ENCODE measurements at regions not wholly inside any gene's neighbourhood (a gene's known extent, or its start where the extent isn't known, plus 50 kb on each side); places are given as distances from the start of the nearest gene placed in this dataset.
A peak's percentile ranks its signal among the peaks of the same experiment; 100 is the strongest.

DNA sequence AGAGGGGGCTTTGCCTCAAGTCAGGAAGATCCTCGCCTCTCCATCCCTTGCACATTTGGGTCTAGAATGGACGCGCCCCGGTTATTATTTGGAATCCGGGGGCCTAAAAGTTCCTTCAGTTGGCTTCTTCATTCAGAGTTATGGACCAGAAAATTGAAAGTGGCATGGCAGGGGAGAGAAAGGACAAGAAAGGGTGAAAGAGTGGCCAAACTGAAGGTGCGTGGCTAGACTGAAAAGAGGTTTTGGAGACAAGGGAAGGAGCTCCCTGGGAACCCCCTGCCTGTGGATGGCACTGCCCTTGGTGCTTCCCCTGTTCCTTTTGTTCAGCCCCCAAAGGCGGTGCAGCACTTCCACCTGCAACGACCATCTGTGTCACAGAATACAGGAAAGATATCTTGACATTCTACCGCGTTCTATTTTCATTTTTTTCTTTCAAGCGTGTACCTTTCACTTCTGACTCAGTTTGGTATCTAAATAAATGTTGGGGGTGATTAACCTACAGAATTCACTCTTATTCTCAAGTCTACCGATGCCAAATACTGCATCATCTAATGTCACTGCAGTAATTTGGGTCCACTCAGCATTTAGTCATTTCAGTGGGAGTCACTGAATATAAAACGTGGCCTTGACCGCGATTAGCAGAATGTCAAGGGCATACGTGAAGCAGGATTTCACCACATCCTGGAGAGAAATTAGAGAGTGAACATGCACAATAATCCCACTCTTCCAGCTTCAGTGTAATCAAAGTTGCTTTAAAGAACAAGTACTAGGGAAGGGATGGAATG is 88.1 kb upstream of the ARHGAP32 start:
- no peaks in the 10 kb centered on the region for H3K36me3 ChIP-seq (ENCODE audit: control insufficient read depth in 1 of 2, insufficient read depth in 2 of 2, low read length in 2 of 2)
- H3K4me3 ChIP-seq (ENCODE audit: low read depth in 1 of 2, low read length in 2 of 2): peak overlapping the region; percentile 73 to 76
- peaks cover 47 to 64% of the 10 kb centered on the region in 2 donors for H3K4me1 ChIP-seq (ENCODE audit: control insufficient read depth in 1 of 2, insufficient read depth in 2 of 2, low read length in 2 of 2)
- H3K9me3 ChIP-seq (ENCODE audit: control insufficient read depth in 1 of 2, low read length in 2 of 2): no peaks in the 10 kb centered on the region
- no peak overlapping the region for H3K27ac ChIP-seq (ENCODE audit: low read depth, low read length)
- H3K27me3 ChIP-seq (ENCODE audit: control insufficient read depth in 1 of 2, insufficient read depth in 2 of 2, low read length in 2 of 2): no peaks in the 10 kb centered on the region
- peak overlapping the region; percentile 55 to 60 for H3K9ac ChIP-seq (ENCODE audit: low read depth in 1 of 2, low read length in 2 of 2)

DNA sequence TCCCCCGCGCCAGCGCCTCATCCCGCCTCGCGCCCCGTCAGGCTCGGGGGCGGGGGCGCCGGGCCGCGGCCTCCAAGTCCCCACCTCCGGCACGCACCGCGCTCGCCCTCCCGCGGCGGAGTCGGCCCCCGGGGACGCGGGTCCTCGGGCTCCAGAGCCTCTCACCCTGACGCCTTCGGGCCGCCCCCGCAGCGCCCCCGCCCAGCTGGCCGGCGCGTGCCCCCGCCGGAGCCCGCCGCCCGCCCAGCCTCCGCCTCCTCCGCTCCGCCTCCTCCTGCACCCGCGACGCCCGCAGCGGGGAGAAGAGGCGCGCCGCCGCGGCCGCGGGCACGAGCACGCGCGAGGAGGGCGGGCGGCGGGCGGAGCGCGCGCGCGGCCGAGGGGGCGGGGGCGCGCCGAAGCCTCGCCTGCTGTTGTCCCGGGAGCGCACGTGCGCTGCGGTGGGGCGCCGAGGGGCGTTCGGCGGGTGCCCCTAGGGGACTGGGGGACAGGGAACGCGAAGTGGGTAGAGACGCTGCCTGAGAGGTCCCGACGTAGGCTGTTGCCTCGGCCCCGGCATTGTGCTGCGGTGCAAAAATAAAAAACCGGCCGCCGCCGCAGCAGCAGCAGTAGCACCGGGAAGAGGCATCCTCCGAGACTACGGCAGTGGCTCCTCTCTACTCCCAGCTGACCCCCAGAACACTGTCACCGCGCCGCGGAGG is 87.4 kb upstream of the ARHGAP32 start:
- H3K27ac ChIP-seq (ENCODE audit: low read depth, low read length): no peak overlapping the region
- H3K9ac ChIP-seq (ENCODE audit: low read depth in 1 of 2, low read length in 2 of 2): peak overlapping the region; percentile 55 to 60
- H3K27me3 ChIP-seq (ENCODE audit: control insufficient read depth in 1 of 2, insufficient read depth in 2 of 2, low read length in 2 of 2): no peaks in the 10 kb centered on the region
- peak overlapping the region; percentile 73 to 76 for H3K4me3 ChIP-seq (ENCODE audit: low read depth in 1 of 2, low read length in 2 of 2)
- peaks cover 44 to 66% of the 10 kb centered on the region in 2 donors for H3K4me1 ChIP-seq (ENCODE audit: control insufficient read depth in 1 of 2, insufficient read depth in 2 of 2, low read length in 2 of 2)
- H3K9me3 ChIP-seq (ENCODE audit: control insufficient read depth in 1 of 2, low read length in 2 of 2): no peaks in the 10 kb centered on the region
- no peaks in the 10 kb centered on the region for H3K36me3 ChIP-seq (ENCODE audit: control insufficient read depth in 1 of 2, insufficient read depth in 2 of 2, low read length in 2 of 2)

DNA sequence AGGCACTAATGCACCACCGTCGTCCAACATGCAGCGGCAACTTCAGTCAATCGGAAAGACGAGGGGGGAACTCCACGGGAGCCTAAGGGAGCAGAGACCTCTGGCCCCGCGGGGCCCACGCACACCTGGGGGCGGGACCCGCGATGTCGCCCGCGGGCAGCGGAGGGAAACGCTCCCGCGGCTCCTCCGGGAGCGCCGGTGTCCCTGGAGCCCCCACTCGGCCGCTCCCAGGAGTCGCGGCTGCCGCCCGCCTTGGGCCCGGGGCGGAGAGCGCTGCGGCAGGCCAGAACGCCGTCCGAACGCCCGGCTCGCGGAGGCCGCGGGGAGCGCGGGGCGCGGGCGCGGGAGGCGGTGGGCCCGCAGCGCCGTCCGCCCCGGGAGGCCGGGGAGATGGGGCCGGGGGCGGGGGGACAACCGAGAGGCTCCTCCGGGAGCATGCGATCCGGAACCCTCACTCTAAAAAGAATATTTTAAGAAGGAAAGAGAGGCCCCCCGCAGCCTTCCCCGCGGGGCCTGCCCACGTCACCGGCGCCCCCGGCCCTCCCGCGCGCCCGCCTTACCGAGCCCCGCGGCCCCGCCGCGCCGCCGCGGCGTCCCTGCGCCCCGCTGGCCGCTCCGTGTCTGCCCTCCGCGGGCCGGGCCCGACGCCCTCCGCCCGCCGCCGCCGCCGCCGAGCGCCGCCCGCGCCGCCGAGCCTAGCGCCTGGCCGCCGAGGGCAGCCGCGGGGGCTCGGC is 86.6 kb upstream of the ARHGAP32 start:
- no peak overlapping the region for H3K27ac ChIP-seq (ENCODE audit: low read depth, low read length)
- H3K36me3 ChIP-seq (ENCODE audit: control insufficient read depth in 1 of 2, insufficient read depth in 2 of 2, low read length in 2 of 2): no peaks in the 10 kb centered on the region
- H3K4me3 ChIP-seq (ENCODE audit: low read depth in 1 of 2, low read length in 2 of 2): peak overlapping the region; percentile 70 to 75
- H3K9ac ChIP-seq (ENCODE audit: low read depth in 1 of 2, low read length in 2 of 2): peak overlapping the region; percentile 65
- peaks cover 44 to 70% of the 10 kb centered on the region in 2 donors for H3K4me1 ChIP-seq (ENCODE audit: control insufficient read depth in 1 of 2, insufficient read depth in 2 of 2, low read length in 2 of 2)
- H3K27me3 ChIP-seq (ENCODE audit: control insufficient read depth in 1 of 2, insufficient read depth in 2 of 2, low read length in 2 of 2): no peaks in the 10 kb centered on the region
- H3K9me3 ChIP-seq (ENCODE audit: control insufficient read depth in 1 of 2, low read length in 2 of 2): no peaks in the 10 kb centered on the region

DNA sequence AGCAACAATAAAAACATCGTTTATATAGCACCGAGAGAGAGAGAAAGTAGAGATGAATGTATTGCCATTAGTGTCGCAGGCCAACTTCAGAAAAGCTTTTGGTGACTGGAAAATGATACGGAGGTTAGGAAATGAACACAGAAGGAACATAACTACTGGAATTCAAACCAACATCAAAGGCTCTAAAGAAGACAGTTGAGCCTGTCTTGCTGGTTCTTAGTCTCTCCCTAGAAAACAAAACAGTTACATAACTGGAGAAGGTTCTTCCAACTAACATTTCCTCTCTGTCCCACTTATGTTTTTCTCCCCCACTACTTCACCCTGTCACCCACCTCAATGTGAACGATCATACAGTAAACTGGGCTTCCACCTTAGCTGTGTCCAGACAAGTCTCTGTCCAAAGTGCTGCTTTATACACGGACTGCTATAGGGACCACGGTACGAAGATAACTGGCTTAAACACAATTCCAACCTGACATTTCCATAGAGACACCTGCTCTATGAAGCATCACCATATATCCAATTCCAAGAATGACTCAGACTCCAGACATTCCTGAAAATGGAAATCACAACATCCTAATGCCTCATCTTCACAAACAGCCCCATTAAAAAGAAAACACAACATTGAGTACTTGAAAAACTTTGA is 85.2 kb upstream of the ARHGAP32 start:
- Histone ChIP-seq H3K9ac (ENCODE audit: low read depth in 1 of 2, low read length in 2 of 2) (no peak overlapping the region), H3K4me3 (ENCODE audit: low read depth in 1 of 2, low read length in 2 of 2) (peak overlapping the region; percentile 13 to 75), H3K27ac (ENCODE audit: low read depth, low read length) (no peak overlapping the region), H3K9me3 (ENCODE audit: control insufficient read depth in 1 of 2, low read length in 2 of 2) (no peaks in the 10 kb centered on the region), H3K4me1 (ENCODE audit: control insufficient read depth in 1 of 2, insufficient read depth in 2 of 2, low read length in 2 of 2) (peaks cover 37 to 63% of the 10 kb centered on the region in 2 donors), H3K27me3 (ENCODE audit: control insufficient read depth in 1 of 2, insufficient read depth in 2 of 2, low read length in 2 of 2) (no peaks in the 10 kb centered on the region), H3K36me3 (ENCODE audit: control insufficient read depth in 1 of 2, insufficient read depth in 2 of 2, low read length in 2 of 2) (no peaks in the 10 kb centered on the region)

DNA sequence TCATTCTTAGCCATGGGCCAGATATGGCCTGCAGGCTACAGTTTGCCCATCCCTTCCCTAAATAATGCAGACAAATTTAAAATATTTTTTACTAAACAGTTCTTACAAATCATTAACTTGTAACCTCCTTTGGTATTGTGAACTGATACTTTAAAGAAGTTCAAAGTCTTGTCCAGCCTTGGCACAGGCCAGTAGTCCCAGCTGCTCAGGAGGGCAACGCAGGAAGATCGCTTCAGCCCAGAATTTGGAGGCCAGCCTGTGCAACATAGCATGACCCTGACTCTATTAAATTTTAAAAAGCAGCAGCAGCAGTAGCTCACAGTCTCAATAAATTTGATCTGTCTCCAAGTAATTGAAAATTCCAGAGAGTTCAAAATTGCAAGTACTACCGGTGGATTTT is 83.7 kb upstream of the ARHGAP32 start:
- no peaks in the 10 kb centered on the region for H3K27me3 ChIP-seq (ENCODE audit: control insufficient read depth in 1 of 2, insufficient read depth in 2 of 2, low read length in 2 of 2)
- H3K4me1 ChIP-seq (ENCODE audit: control insufficient read depth in 1 of 2, insufficient read depth in 2 of 2, low read length in 2 of 2): peaks cover 34 to 48% of the 10 kb centered on the region in 2 donors
- H3K36me3 ChIP-seq (ENCODE audit: control insufficient read depth in 1 of 2, insufficient read depth in 2 of 2, low read length in 2 of 2): no peaks in the 10 kb centered on the region
- no peak overlapping the region for H3K9ac ChIP-seq (ENCODE audit: low read depth in 1 of 2, low read length in 2 of 2)
- no peak overlapping the region for H3K27ac ChIP-seq (ENCODE audit: low read depth, low read length)
- H3K9me3 ChIP-seq (ENCODE audit: control insufficient read depth in 1 of 2, low read length in 2 of 2): no peaks in the 10 kb centered on the region
- H3K4me3 ChIP-seq (ENCODE audit: low read depth in 1 of 2, low read length in 2 of 2): no peak overlapping the region

DNA sequence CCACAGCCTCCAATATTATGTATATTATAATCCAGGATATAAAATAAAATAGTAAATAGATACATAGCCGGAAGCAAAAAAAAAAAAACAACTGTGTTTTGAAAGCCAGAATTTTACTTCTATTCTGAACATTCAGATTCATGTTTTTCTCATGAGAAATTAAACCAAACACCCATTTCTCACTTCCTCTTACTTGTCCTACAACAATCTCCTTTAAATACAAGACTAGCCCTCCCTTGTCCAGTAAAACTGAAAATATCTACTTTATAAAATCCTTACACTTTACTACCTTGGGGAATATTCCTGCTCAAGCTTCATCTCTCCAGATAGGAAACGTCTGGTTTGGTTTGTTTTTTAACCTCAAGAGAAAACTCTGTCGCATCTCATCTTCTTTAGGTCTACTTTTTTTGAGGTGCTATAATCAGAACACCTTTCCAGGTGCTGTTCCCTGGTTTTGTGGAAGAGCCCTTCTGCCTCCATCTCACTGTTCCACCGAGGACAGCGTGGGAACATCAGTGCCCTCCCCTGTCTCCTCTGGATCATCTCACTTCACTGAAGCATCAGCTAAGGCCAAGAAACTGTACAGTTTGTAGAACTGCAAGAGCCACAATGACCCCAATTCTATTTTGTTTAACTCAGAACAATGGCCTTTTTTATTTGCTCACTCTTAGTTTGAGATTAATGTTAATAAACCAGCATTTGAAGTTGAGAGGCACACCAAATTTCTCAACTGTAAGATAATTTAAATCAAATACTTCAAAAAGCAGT is 82.0 kb upstream of the ARHGAP32 start:
- Histone ChIP-seq H3K27ac (ENCODE audit: low read depth, low read length) (no peak overlapping the region), H3K4me3 (ENCODE audit: low read depth in 1 of 2, low read length in 2 of 2) (no peak overlapping the region), H3K9me3 (ENCODE audit: control insufficient read depth in 1 of 2, low read length in 2 of 2) (no peaks in the 10 kb centered on the region), H3K4me1 (ENCODE audit: control insufficient read depth in 1 of 2, insufficient read depth in 2 of 2, low read length in 2 of 2) (peaks cover 30 to 40% of the 10 kb centered on the region in 2 donors), H3K36me3 (ENCODE audit: control insufficient read depth in 1 of 2, insufficient read depth in 2 of 2, low read length in 2 of 2) (no peaks in the 10 kb centered on the region), H3K27me3 (ENCODE audit: control insufficient read depth in 1 of 2, insufficient read depth in 2 of 2, low read length in 2 of 2) (no peaks in the 10 kb centered on the region), H3K9ac (ENCODE audit: low read depth in 1 of 2, low read length in 2 of 2) (no peak overlapping the region)

DNA sequence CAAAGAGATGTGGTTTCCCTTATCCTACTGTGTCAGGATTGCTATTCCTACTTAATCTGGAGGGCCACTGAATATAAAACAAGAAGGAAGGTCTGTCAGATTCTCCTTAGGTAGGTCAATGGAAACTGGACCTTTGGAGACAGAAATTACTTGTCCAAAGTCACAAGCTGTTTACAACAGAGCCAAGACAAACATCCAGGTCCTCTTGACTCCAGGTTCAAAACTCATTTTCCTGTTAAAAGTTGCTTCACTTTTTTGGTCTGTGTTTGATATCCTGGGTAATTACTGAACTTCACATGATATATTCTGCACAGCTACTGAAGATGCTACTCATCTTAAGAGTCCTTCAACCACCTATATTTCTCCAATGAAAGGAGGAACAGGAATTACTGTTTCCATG is 81.2 kb upstream of the ARHGAP32 start:
- peaks cover 28 to 40% of the 10 kb centered on the region in 2 donors for H3K4me1 ChIP-seq (ENCODE audit: control insufficient read depth in 1 of 2, insufficient read depth in 2 of 2, low read length in 2 of 2)
- no peaks in the 10 kb centered on the region for H3K27me3 ChIP-seq (ENCODE audit: control insufficient read depth in 1 of 2, insufficient read depth in 2 of 2, low read length in 2 of 2)
- no peak overlapping the region for H3K27ac ChIP-seq (ENCODE audit: low read depth, low read length)

DNA sequence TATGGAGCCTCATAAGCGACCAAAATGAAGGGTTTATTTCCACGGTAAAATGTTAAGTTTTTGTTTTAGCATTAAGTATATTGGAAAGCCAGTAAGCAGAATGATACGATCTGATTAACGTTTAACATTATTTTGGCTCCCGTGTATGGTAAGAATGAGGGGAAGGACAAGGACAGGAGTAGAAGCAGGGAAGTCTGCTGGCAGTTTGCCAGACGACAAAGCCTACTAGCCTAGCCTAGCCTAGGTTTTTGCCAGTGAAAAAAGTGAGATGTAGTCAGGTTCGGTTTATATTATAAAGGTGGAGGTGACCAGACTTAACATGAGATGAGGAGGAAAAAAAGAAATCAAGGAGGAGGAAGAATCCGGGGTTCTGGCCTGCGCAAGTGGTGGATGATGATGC is 78.9 kb upstream of the ARHGAP32 start:
- no peaks in the 10 kb centered on the region for H3K27me3 ChIP-seq (ENCODE audit: control insufficient read depth in 1 of 2, insufficient read depth in 2 of 2, low read length in 2 of 2)
- no peaks in the 10 kb centered on the region for H3K9me3 ChIP-seq (ENCODE audit: control insufficient read depth in 1 of 2, low read length in 2 of 2)
- H3K27ac ChIP-seq (ENCODE audit: low read depth, low read length): no peak overlapping the region
- no peak overlapping the region for H3K9ac ChIP-seq (ENCODE audit: low read depth in 1 of 2, low read length in 2 of 2)
- peaks cover 9 to 21% of the 10 kb centered on the region in 2 donors for H3K4me1 ChIP-seq (ENCODE audit: control insufficient read depth in 1 of 2, insufficient read depth in 2 of 2, low read length in 2 of 2)
- H3K36me3 ChIP-seq (ENCODE audit: control insufficient read depth in 1 of 2, insufficient read depth in 2 of 2, low read length in 2 of 2): no peaks in the 10 kb centered on the region
- H3K4me3 ChIP-seq (ENCODE audit: low read depth in 1 of 2, low read length in 2 of 2): no peak overlapping the region

More for the DNA sequence above, 81.2 kb upstream of the ARHGAP32 start:
- Histone ChIP-seq H3K9me3 (ENCODE audit: control insufficient read depth in 1 of 2, low read length in 2 of 2) (no peaks in the 10 kb centered on the region), H3K36me3 (ENCODE audit: control insufficient read depth in 1 of 2, insufficient read depth in 2 of 2, low read length in 2 of 2) (no peaks in the 10 kb centered on the region), H3K4me3 (ENCODE audit: low read depth in 1 of 2, low read length in 2 of 2) (no peak overlapping the region), H3K9ac (ENCODE audit: low read depth in 1 of 2, low read length in 2 of 2) (no peak overlapping the region)

DNA sequence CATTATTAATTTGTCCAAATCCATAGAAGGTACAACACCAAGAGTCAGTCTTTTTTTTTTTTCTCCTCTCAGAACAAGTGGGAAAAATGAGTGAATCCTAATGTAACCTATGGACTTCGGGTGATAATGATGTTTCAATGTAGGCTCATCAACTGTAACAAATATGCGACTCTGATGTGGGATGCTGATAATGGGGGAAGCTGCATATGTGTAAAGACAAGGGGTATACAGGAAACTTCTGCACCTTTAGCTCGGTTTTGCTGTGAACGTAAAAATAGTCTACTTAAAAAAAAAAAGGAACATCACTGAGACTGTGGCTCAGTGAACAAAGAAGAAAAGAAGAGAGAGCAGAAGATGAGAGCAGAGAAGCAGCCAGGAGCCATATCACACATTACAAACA is 78.3 kb upstream of the ARHGAP32 start:
- Histone ChIP-seq H3K36me3 (ENCODE audit: control insufficient read depth in 1 of 2, insufficient read depth in 2 of 2, low read length in 2 of 2) (no peaks in the 10 kb centered on the region), H3K9me3 (ENCODE audit: control insufficient read depth in 1 of 2, low read length in 2 of 2) (no peaks in the 10 kb centered on the region), H3K27ac (ENCODE audit: low read depth, low read length) (no peak overlapping the region), H3K27me3 (ENCODE audit: control insufficient read depth in 1 of 2, insufficient read depth in 2 of 2, low read length in 2 of 2) (no peaks in the 10 kb centered on the region), H3K9ac (ENCODE audit: low read depth in 1 of 2, low read length in 2 of 2) (no peak overlapping the region), H3K4me3 (ENCODE audit: low read depth in 1 of 2, low read length in 2 of 2) (no peak overlapping the region), H3K4me1 (ENCODE audit: control insufficient read depth in 1 of 2, insufficient read depth in 2 of 2, low read length in 2 of 2) (peaks cover 4 to 15% of the 10 kb centered on the region in 2 donors)
